ENCODE measurements at regions not wholly inside any gene's neighbourhood (a gene's known extent, or its start where the extent isn't known, plus 50 kb on each side); places are given as distances from the start of the nearest gene placed in this dataset.
"Not testable (repeated sequence)": the region's sequence is repeated elsewhere in the genome, so short reads cannot be mapped to it uniquely, and the experiment has no call there.

DNA sequence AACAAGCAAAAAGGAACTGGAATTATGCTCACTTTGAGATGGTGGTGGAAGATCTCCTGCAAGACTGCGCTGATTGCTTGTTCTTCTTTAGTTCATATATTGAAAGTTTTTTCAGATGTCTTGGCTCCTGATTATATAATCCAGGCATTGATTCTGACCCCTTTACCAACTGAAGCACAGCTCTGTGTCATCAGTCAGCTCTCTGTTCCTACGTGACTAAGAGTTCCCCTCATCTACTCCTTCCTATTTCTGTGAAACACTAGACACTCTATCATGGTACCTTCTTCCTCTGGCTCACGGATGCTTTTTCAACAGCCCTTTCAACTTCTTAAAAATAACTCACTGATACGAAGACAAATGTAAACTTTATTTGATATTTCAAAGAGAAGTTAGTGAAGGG, 788.6 kb downstream of the SOCS6 start:
- ATAC-seq, result no peak
- intact Hi-C loops (cut with DNase I), result no loop called here

DNA sequence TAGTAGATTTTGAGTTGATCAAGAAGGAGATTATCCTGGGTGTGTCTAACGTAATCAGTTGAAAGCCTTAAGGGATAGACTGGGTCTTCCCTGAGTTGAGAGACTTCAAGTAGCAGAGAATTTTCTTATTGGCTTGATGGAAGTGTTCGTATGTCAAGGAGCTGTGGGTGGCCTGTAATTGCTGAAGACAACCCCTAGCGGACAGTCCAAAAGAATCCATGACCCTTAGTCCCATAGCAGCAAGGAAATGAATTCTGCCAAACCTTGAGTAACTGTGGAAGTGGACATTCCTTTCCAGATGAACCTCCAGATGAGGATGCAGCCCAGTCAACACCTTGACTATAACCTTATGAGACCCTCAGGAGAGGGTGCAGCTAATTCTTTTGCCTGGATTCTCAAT, 786.3 kb downstream of the SOCS6 start:
- DNase-seq, result no peak
- intact Hi-C loops (cut with DNase I), result no loop called here
- Histone ChIP-seq H3K4me3 (ENCODE audit: low read length) (no peak overlapping the region), H3K27ac (ENCODE audit: low read length) (no peak overlapping the region), H3K4me1 (ENCODE audit: control insufficient read depth, insufficient read depth, low read length) (no peaks in the 10 kb centered on the region), H3K27me3 (ENCODE audit: control insufficient read depth, insufficient read depth) (no peaks in the 10 kb centered on the region), H3K9me3 (ENCODE audit: control insufficient read depth, low read length) (no peaks in the 10 kb centered on the region)
- no peak for ATAC-seq
- WGBS, result 75% methylated on average over 3 of the region's 3 CpGs

More for the DNA sequence above, 788.6 kb downstream of the SOCS6 start:
- no peaks in the 10 kb centered on the region for H3K9me3 ChIP-seq (ENCODE audit: control insufficient read depth, low read length)
- H3K27ac ChIP-seq (ENCODE audit: low read length), result no peak overlapping the region
- H3K4me1 ChIP-seq (ENCODE audit: control insufficient read depth, insufficient read depth, low read length), result no peaks in the 10 kb centered on the region
- 55% methylated on average over 4 of the region's 4 CpGs for WGBS
- no peak for DNase-seq
- H3K4me3 ChIP-seq (ENCODE audit: low read length), result no peak overlapping the region
- H3K27me3 ChIP-seq (ENCODE audit: control insufficient read depth, insufficient read depth), result no peaks in the 10 kb centered on the region

DNA sequence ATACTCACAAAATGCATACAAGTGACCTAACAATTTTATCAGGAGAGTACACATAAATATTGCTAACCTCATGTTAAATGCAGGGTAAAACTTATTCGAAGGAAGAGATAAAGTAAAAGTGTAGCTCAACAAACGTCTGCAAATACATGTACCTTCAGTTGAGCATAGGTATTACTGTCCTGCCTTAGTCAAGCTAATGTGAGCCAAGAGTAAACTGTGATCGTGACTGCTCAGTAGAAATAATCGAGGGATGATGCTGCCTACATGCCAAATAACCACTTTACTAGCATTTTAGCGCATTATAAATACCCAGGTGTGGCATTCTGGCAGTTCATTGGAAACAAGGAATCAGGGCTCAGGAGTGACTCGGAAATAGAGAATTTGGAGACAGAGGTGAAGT, 779.5 kb downstream of the SOCS6 start:
- no peak for DNase-seq

DNA sequence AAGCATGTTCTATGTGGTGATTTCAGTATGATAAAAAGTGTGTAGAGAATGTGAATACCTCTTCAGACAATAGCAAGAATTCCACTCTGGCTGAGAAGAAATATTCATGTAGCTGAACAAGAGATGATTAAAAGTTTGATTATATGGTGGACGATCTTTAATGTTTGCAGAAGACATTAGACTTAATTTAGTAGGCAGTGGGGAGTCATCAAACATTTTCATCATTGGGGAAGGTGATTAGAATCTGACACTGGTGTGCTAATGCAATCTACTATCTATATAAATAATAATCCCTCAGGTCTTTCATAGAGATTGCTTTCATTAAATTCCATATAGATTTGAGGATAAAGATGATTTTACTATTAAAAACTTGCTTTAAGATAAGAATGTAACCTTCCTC, 761.0 kb downstream of the SOCS6 start:
- intact Hi-C loops (cut with DNase I), result no loop called here
- no peak for ATAC-seq
- no peak overlapping the region for H3K4me3 ChIP-seq (ENCODE audit: low read length)
- H3K9me3 ChIP-seq (ENCODE audit: control insufficient read depth, low read length), result no peaks in the 10 kb centered on the region
- 92% methylated on average over 1 of the region's 1 CpG for WGBS
- no peak overlapping the region for H3K27ac ChIP-seq (ENCODE audit: low read length)
- DNase-seq, result no peak
- H3K4me1 ChIP-seq (ENCODE audit: control insufficient read depth, insufficient read depth, low read length), result no peaks in the 10 kb centered on the region
- no peaks in the 10 kb centered on the region for H3K27me3 ChIP-seq (ENCODE audit: control insufficient read depth, insufficient read depth)

More for the DNA sequence above, 779.5 kb downstream of the SOCS6 start:
- 63% methylated on average over 6 of the region's 6 CpGs for WGBS
- H3K27ac ChIP-seq (ENCODE audit: low read length), result no peak overlapping the region
- H3K27me3 ChIP-seq (ENCODE audit: control insufficient read depth, insufficient read depth), result no peaks in the 10 kb centered on the region
- no peaks in the 10 kb centered on the region for H3K9me3 ChIP-seq (ENCODE audit: control insufficient read depth, low read length)
- no peak overlapping the region for H3K4me3 ChIP-seq (ENCODE audit: low read length)
- intact Hi-C loops (cut with DNase I), result no loop called here
- ATAC-seq, result no peak
- H3K4me1 ChIP-seq (ENCODE audit: control insufficient read depth, insufficient read depth, low read length), result no peaks in the 10 kb centered on the region

- no peak overlapping the region for H3K4me3 ChIP-seq (ENCODE audit: low read length)
Observed at GRCh38 chr18:71047882-71048281, 759.0 kb downstream of the SOCS6 start.

GRCh38 chr18:71045331-71046065, 756.7 kb downstream of the SOCS6 start:
- WGBS, result 0% methylated on average over 1 of the region's 1 CpG
- H3K27ac ChIP-seq (ENCODE audit: low read length), result no peak overlapping the region
- intact Hi-C loops (cut with DNase I), result no loop called here
- H3K9me3 ChIP-seq (ENCODE audit: control insufficient read depth, low read length), result no peaks in the 10 kb centered on the region
- no peaks in the 10 kb centered on the region for H3K27me3 ChIP-seq (ENCODE audit: control insufficient read depth, insufficient read depth)
- DNase-seq (no peak), ATAC-seq (no peak)
- H3K4me3 ChIP-seq (ENCODE audit: low read length), result no peak overlapping the region
- no peaks in the 10 kb centered on the region for H3K4me1 ChIP-seq (ENCODE audit: control insufficient read depth, insufficient read depth, low read length)

More at GRCh38 chr18:71047882-71048281, 759.0 kb downstream of the SOCS6 start:
- WGBS, result 49% methylated on average over 4 of the region's 4 CpGs
- DNase-seq (no peak), ATAC-seq (no peak)
- Histone ChIP-seq H3K27ac (ENCODE audit: low read length) (no peak overlapping the region), H3K4me1 (ENCODE audit: control insufficient read depth, insufficient read depth, low read length) (no peaks in the 10 kb centered on the region), H3K9me3 (ENCODE audit: control insufficient read depth, low read length) (no peaks in the 10 kb centered on the region), H3K27me3 (ENCODE audit: control insufficient read depth, insufficient read depth) (no peaks in the 10 kb centered on the region)
- intact Hi-C loops (cut with DNase I), result no loop called here

- 80% methylated on average over 4 of the region's 4 CpGs for WGBS
- H3K27me3 ChIP-seq (ENCODE audit: control insufficient read depth, insufficient read depth), result no peaks in the 10 kb centered on the region
- no peak for DNase-seq
- ATAC-seq, result no peak
- no peak overlapping the region for H3K27ac ChIP-seq (ENCODE audit: low read length)
- H3K4me3 ChIP-seq (ENCODE audit: low read length), result no peak overlapping the region
- H3K9me3 ChIP-seq (ENCODE audit: control insufficient read depth, low read length), result no peaks in the 10 kb centered on the region
- H3K4me1 ChIP-seq (ENCODE audit: control insufficient read depth, insufficient read depth, low read length), result no peaks in the 10 kb centered on the region
- intact Hi-C loops (cut with DNase I), result no loop called here
Observed at GRCh38 chr18:71040161-71040560, 751.3 kb downstream of the SOCS6 start.

GRCh38 chr18:71038196-71038595, 749.4 kb downstream of the SOCS6 start:
- H3K9me3 ChIP-seq (ENCODE audit: control insufficient read depth, low read length), result no peaks in the 10 kb centered on the region

DNA sequence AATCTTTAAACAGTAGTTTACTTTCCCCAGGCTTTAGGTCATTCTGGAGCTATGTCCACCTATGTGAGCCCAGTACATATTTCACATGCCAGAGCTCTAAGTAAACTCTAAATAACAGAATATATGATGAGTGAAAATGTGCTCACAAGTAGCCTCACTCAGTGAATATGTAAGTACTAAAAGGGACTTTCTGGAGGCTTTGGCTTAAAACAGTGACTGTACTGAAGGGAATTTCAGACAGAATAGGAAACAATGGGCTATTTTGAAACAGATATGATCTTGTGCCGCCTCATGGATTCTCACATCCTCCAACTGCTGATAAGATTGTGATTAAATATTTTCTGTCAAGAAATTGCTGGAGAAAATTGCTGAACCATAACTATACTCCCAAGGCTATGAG, 747.9 kb downstream of the SOCS6 start:
- Histone ChIP-seq H3K27me3 (ENCODE audit: control insufficient read depth, insufficient read depth) (no peaks in the 10 kb centered on the region), H3K27ac (ENCODE audit: low read length) (no peak overlapping the region), H3K4me3 (ENCODE audit: low read length) (no peak overlapping the region), H3K9me3 (ENCODE audit: control insufficient read depth, low read length) (no peaks in the 10 kb centered on the region), H3K4me1 (ENCODE audit: control insufficient read depth, insufficient read depth, low read length) (peaks cover 2% of the 10 kb centered on the region)
- ATAC-seq (peak in 1 of 2 donors; percentile 32), DNase-seq (no peak)
- intact Hi-C loops (cut with DNase I), result no loop called here
- 8% methylated on average over 1 of the region's 1 CpG for WGBS

More at GRCh38 chr18:71038196-71038595, 749.4 kb downstream of the SOCS6 start:
- Histone ChIP-seq H3K27ac (ENCODE audit: low read length) (no peak overlapping the region), H3K4me3 (ENCODE audit: low read length) (no peak overlapping the region), H3K4me1 (ENCODE audit: control insufficient read depth, insufficient read depth, low read length) (peaks cover 2% of the 10 kb centered on the region), H3K27me3 (ENCODE audit: control insufficient read depth, insufficient read depth) (no peaks in the 10 kb centered on the region)
- WGBS, result 63% methylated on average over 1 of the region's 1 CpG
- intact Hi-C loops (cut with DNase I), result no loop called here
- DNase-seq (no peak), ATAC-seq (no peak)

DNA sequence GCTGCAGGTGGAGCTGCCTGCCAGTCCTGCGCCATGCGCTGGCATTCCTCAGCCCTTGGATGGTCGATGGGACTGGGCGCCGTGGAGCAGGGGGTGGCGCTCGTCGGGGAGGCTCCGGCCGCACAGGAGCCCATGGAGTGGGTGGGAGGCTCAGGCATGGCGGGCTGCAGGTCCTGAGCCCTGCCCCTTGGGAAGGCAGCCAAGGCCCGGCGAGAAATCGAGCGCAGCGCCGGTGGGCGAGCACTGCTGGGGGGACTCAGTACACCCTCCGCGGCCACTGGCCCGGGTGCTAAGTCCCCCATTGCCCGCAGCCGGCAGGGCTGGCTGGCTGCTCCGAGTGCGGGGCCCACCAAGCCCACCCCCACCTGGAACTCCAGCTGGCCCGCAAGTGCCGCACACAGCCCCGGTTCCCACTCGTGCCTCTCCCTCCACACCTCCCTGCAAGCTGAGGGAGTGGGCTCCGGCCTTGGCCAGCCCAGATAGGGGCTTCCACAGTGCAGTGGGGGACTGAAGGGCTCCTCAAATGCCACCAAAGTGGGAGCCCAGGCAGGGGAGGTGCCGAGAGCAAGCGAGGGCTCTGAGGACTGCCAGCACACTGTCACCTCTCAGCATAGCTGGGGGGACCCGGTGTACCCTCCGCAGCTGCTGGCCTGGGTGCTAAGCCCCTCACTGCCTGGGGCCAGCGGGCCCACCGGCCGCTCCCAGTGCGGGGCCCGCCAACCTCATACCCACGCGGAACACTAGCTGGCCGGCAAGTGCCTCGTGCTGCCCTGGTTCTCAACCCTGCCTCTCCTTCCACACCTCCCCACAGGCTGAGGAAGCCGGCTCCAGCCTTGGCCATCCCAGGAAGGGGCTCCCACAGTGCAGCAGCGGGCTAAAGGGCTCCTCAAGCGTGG, 742.7 kb downstream of the SOCS6 start:
- H3K4me3 ChIP-seq (ENCODE audit: low read length); H3K27me3 ChIP-seq (ENCODE audit: control insufficient read depth, insufficient read depth); H3K9me3 ChIP-seq (ENCODE audit: control insufficient read depth, low read length); intact Hi-C loops (cut with DNase I); H3K4me1 ChIP-seq (ENCODE audit: control insufficient read depth, insufficient read depth, low read length); H3K27ac ChIP-seq (ENCODE audit: low read length); ATAC-seq: not testable (repeated sequence)
- DNase-seq, result peak in 1 of 3 donors; percentile 33
- WGBS, result 96% methylated on average over 46 of the region's 46 CpGs

GRCh38 chr18:71030085-71030484, 741.2 kb downstream of the SOCS6 start:
- intact Hi-C loops (cut with DNase I); H3K9me3 ChIP-seq (ENCODE audit: control insufficient read depth, low read length): not testable (repeated sequence)

More at GRCh38 chr18:71030085-71030484, 741.2 kb downstream of the SOCS6 start:
- not testable (repeated sequence) for H3K4me3 ChIP-seq (ENCODE audit: low read length); DNase-seq; H3K4me1 ChIP-seq (ENCODE audit: control insufficient read depth, insufficient read depth, low read length); ATAC-seq; H3K27ac ChIP-seq (ENCODE audit: low read length); H3K27me3 ChIP-seq (ENCODE audit: control insufficient read depth, insufficient read depth)
- 97% methylated on average over 8 of the region's 8 CpGs for WGBS

All from right cardiac atrium (tissue), 5 donors.